HCT116 (cell line): ENCODE measurements at regions not wholly inside any gene's neighbourhood (a gene's known extent, or its start where the extent isn't known, plus 50 kb on each side); places are given as distances from the start of the nearest gene placed in this dataset.

Source experiments
- ATAC-seq: fragments of 200-7000 bp; cut with Tn5 transposase; 2 replicates; pipeline ENCODE4 v1.9.1; 2020; ENCODE audit warnings: mild to moderate bottlenecking, moderate library complexity
- BruUV-seq: library from RNA; stranded (reverse); fragments of 400-500 nt; replicated peaks from 2 replicates; lab custom pipeline; 2021; lab: Mats Ljungman, UMichigan
- CTCF ChIA-PET: fragments of 300-600 bp; sonication (Branson Sonifier 250); formaldehyde crosslinking; loops from one replicate; lab custom pipeline; 2021; ENCODE audit warnings: antibody characterized with exemption; lab: Charles Lee
- POLR2A ChIA-PET: fragments of 300-600, 350-600 bp; sonication (Branson Sonifier 250); formaldehyde crosslinking; loops from one replicate; lab custom pipeline; 2021; ENCODE audit warnings: antibody characterized with exemption; lab: Charles Lee
- RAD21 ChIA-PET, 2 experiments: fragments of 300-600 bp; sonication (Branson Sonifier 250); formaldehyde crosslinking; loops; one replicate each; lab custom pipeline; 2023; ENCODE audit warnings: low total read pairs in 2 of 2; ENCODE audit not compliant: uncharacterized antibody in 2 of 2, unreplicated experiment in 2 of 2, low non-redundant PET in 1 of 2; lab: Charles Lee
- DNase-seq: peaks from one replicate; pipeline ENCODE4 v3.0.0-alpha.2; 2010; ENCODE audit warnings: low read depth, low spot score
- H2AFZ ChIP-seq: fragments of 200-600 bp; shearing (Covaris generic), sonication (generic); 2 replicates; pipeline ENCODE4 v1.6.1; 2017; ENCODE audit warnings: low read depth, mixed run types, mixed read lengths, antibody characterized with exemption, low read length; ENCODE audit not compliant: poor library complexity, severe bottlenecking
- H3K27ac ChIP-seq: 2 replicates; pipeline ENCODE4 v1.5.1; 2012; ENCODE audit warnings: low read depth, low read length
- H3K27me3 ChIP-seq: fragments of 200-600 bp; sonication (generic); 2 replicates; pipeline ENCODE4 v1.6.1; 2016; ENCODE audit warnings: mixed run types, low read length, mixed read lengths; ENCODE audit not compliant: insufficient read depth
- H3K36me3 ChIP-seq, 2 experiments: fragments of 200-500 bp in 1 of 2; fragments of 200-600 bp in 1 of 2; sonication (Bioruptor generic) in 1 of 2; sonication (generic) in 1 of 2; 2 replicates each; pipeline versions ENCODE4 v1.5.1 to v1.6.1; 2014 to 2016; ENCODE audit warnings: low read length in 2 of 2, inconsistent platforms in 1 of 2, mixed read lengths in 1 of 2, mixed run types in 1 of 2; ENCODE audit not compliant: insufficient read depth in 2 of 2, control insufficient read depth in 1 of 2
- H3K4me1 ChIP-seq, 2 experiments: fragments of 200-600 bp in 1 of 2; sonication (generic) in 1 of 2; 2 replicates each; pipeline versions ENCODE4 v1.5.1 to v1.6.1; 2012 to 2017; ENCODE audit warnings: low read length in 2 of 2, inconsistent platforms in 1 of 2, mild to moderate bottlenecking in 1 of 2, mixed read lengths in 1 of 2, mixed run types in 1 of 2, moderate library complexity in 1 of 2; ENCODE audit not compliant: insufficient read depth in 2 of 2, control insufficient read depth in 1 of 2
- H3K4me2 ChIP-seq: fragments of 200-600 bp; sonication (generic); 2 replicates; pipeline ENCODE4 v1.6.1; 2017; ENCODE audit warnings: mixed run types, low read length, mixed read lengths
- H3K4me3 ChIP-seq, 2 experiments: fragments of 200-600 bp in 1 of 2; sonication (generic) in 1 of 2; replicated peaks in 1 of 2; 2 replicates each; pipeline ENCODE4 v1.5.1; 2011 to 2016; ENCODE audit warnings: low read length in 2 of 2, control low read depth in 1 of 2, low read depth in 1 of 2, mild to moderate bottlenecking in 1 of 2, mixed read lengths in 1 of 2, mixed run types in 1 of 2
- H3K79me2 ChIP-seq: fragments of 200-600 bp; sonication (generic); 2 replicates; pipeline ENCODE4 v1.6.1; 2017; ENCODE audit warnings: mild to moderate bottlenecking, mixed run types, low read length, moderate library complexity, mixed read lengths; ENCODE audit not compliant: insufficient read depth
- H3K9ac ChIP-seq: fragments of 200-600 bp; sonication (generic); 2 replicates; pipeline ENCODE4 v1.6.1; 2016; ENCODE audit warnings: low read length, mixed read lengths
- H3K9me2 ChIP-seq: fragments of 200-600 bp; sonication (generic), shearing (Covaris generic); 2 replicates; pipeline ENCODE4 v1.6.1; 2017; ENCODE audit warnings: mixed run types, mild to moderate bottlenecking, moderate library complexity; ENCODE audit not compliant: insufficient read depth
- H3K9me3 ChIP-seq, 2 experiments: fragments of 200-500 bp in 1 of 2; fragments of 200-600 bp in 1 of 2; sonication (Bioruptor generic) in 1 of 2; sonication (generic) in 1 of 2; 2 replicates each; pipeline ENCODE4 v1.6.1; 2014 to 2017; ENCODE audit warnings: low read length in 2 of 2, mixed read lengths in 2 of 2, inconsistent platforms in 1 of 2, low read depth in 1 of 2, mild to moderate bottlenecking in 1 of 2, mixed run types in 1 of 2, moderate library complexity in 1 of 2; ENCODE audit not compliant: control insufficient read depth in 1 of 2, insufficient read depth in 1 of 2
- H4K20me1 ChIP-seq: fragments of 200-600 bp; sonication (generic), shearing (Covaris generic); 2 replicates; pipeline ENCODE4 v1.6.1; 2017; ENCODE audit warnings: mixed run types, mild to moderate bottlenecking, moderate library complexity; ENCODE audit not compliant: insufficient read depth
- CBX3 ChIP-seq: IDR thresholded peaks from 2 replicates; pipeline ENCODE4 v1.6.1; 2012; ENCODE audit warnings: low read depth
- EGR1 ChIP-seq: IDR thresholded peaks from 2 replicates; pipeline ENCODE4 v1.6.1; 2012; ENCODE audit warnings: low read depth
- EZH2phosphoT487 ChIP-seq: fragments of 200-600 bp; IDR thresholded peaks from 2 replicates; pipeline ENCODE4 v1.6.1; 2018; ENCODE audit warnings: antibody characterized with exemption, borderline replicate concordance
- JUND ChIP-seq: IDR thresholded peaks from 2 replicates; pipeline ENCODE4 v1.6.1; 2012
- POLR2A ChIP-seq: IDR thresholded peaks from 2 replicates; pipeline ENCODE4 v1.7.0; 2011; ENCODE audit warnings: borderline replicate concordance; ENCODE audit not compliant: insufficient read depth, insufficient read length; ENCODE audit errors: extremely low read depth
- SP1 ChIP-seq: IDR thresholded peaks from 2 replicates; pipeline ENCODE4 v1.6.1; 2012; ENCODE audit warnings: low read depth
- SRF ChIP-seq: IDR thresholded peaks from 2 replicates; pipeline ENCODE4 v1.6.1; 2012; ENCODE audit warnings: low read depth
- TCF7L2 ChIP-seq: IDR thresholded peaks from 2 replicates; pipeline ENCODE4 v1.7.0; 2011; ENCODE audit warnings: borderline replicate concordance, inconsistent platforms; ENCODE audit not compliant: insufficient read depth, insufficient read length; ENCODE audit errors: extremely low read depth
- ZFX ChIP-seq: fragments of 450-650 bp; IDR thresholded peaks from 2 replicates; pipeline ENCODE4 v1.6.1; 2017
- intact Hi-C: fragments of 100-400 bp; cut with micrococcal nuclease; formaldehyde crosslinking; loops from 2 replicates; pipeline ENCODE4 v1.10.0; 2022
- TF ChIP-seq, protein P1 (sequence below): IDR thresholded peaks from 2 replicates; pipeline ENCODE4 v1.6.1; 2012; ENCODE audit warnings: low read depth
- TF ChIP-seq, protein P2 (sequence below): IDR thresholded peaks from 2 replicates; pipeline ENCODE4 v1.6.1; 2012
- TF ChIP-seq, protein P3 (sequence below): IDR thresholded peaks from 2 replicates; pipeline ENCODE4 v1.6.1; 2011; ENCODE audit warnings: mild to moderate bottlenecking, low read length, moderate library complexity; ENCODE audit not compliant: insufficient replicate concordance; ENCODE audit errors: extremely low read depth
- TF ChIP-seq, protein P4 (sequence below): IDR thresholded peaks from 2 replicates; pipeline ENCODE4 v1.6.1; 2012
- TF ChIP-seq, protein P5 (sequence below), 3 experiments: fragments of 200-600 bp in 1 of 3; sonication (generic) in 1 of 3; IDR thresholded peaks in 2 of 3; conservative IDR thresholded peaks in 1 of 3; 2 replicates each; pipeline ENCODE4 v1.5.1; 2012 to 2017; ENCODE audit warnings: low read depth in 2 of 3, low read length in 2 of 3, antibody characterized with exemption in 1 of 3, borderline replicate concordance in 1 of 3, control low read depth in 1 of 3, mild to moderate bottlenecking in 1 of 3, mixed read lengths in 1 of 3, mixed run types in 1 of 3, moderate library complexity in 1 of 3; ENCODE audit not compliant: insufficient read depth in 1 of 3

DNA sequence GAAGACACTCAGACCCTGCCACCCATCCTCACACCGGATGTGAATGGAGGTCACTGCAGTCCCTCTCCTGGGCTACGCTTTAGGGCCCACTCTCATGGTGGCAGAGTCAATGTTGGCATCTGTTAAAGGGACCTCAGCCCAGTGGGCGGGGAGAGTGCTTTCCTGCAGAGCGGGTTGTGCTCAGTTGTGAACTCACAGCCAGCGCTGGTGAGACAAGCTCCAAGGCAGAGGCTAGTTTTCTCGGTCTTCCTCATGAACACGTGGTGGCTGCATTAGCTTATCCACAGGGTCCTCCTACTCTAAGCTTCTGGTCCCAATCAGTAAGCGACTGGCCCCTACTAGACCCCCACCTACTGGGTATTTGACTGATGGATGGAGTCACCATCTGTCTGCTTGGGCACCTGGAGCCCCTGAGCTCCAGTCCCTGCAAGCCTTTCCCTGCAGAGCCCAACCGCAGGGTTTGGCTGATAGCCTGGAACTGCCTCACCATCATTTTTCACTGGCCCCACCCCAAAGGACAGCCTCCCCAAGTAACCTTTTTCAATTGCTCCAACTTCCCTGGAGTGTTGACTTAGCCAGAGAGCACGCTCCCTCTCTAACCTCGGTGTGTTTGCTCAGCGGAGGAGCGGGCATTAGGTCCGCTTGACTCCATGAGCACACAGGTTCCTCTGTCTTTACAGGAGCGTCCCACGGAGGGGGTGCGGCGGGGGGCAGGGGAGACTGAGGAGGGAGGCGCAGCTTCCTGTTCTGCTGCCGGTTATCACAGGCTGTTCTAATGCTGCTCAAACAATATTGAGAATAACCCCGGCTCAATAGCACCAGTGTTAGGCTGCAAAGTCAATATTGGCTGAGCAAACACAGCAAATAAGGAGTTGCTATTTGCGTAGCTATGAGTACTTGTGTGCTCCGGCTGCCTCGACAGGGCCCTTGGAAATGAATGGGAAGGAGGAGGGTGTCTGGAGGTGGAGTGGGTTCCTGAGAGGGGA lies 141.7 kb downstream of the RPLP1 start (continued):
- TF ChIP-seq, protein P1, sequence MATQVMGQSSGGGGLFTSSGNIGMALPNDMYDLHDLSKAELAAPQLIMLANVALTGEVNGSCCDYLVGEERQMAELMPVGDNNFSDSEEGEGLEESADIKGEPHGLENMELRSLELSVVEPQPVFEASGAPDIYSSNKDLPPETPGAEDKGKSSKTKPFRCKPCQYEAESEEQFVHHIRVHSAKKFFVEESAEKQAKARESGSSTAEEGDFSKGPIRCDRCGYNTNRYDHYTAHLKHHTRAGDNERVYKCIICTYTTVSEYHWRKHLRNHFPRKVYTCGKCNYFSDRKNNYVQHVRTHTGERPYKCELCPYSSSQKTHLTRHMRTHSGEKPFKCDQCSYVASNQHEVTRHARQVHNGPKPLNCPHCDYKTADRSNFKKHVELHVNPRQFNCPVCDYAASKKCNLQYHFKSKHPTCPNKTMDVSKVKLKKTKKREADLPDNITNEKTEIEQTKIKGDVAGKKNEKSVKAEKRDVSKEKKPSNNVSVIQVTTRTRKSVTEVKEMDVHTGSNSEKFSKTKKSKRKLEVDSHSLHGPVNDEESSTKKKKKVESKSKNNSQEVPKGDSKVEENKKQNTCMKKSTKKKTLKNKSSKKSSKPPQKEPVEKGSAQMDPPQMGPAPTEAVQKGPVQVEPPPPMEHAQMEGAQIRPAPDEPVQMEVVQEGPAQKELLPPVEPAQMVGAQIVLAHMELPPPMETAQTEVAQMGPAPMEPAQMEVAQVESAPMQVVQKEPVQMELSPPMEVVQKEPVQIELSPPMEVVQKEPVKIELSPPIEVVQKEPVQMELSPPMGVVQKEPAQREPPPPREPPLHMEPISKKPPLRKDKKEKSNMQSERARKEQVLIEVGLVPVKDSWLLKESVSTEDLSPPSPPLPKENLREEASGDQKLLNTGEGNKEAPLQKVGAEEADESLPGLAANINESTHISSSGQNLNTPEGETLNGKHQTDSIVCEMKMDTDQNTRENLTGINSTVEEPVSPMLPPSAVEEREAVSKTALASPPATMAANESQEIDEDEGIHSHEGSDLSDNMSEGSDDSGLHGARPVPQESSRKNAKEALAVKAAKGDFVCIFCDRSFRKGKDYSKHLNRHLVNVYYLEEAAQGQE: no peak
- TF ChIP-seq POLR2A: no peak
- TF ChIP-seq TCF7L2: no peak
- TF ChIP-seq, all 23 proteins: peak for 0

DNA sequence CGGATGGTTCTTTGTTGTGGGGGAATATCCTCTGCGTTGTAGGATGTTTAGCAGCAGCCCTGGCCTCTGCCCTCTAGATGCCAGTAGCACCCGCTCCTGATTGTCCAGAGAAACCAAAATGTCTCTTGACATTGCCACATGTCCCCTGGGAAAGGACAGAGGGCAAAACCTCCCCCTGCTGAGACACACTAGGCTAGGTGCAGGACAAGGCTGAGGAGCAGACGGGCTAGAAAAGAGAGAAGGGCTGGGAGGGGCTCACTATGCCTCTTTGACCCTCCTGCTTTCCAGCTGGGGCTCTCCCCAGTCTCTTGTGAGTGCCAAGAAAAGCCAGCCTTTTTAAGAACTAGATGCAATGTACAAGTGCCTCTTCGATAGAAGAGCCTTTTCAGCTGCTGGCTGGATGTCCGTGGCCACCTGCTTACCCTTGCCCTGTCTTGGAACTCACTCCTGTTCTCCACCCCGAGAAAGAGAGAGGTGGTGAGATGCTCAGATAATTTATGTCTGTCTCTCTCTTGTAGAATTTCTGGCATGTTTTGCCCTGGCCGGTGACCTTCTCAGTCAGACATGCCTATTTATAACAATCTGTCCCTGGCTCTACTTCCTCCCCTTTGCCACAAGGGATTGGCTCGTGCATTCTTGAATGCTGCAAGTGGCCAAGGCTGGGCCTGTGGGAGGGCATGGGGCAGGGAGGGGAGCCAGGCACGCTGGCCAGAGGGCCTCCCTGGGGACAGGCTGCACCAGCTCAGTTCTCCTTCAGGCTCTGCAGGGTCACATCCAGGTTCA lies 142.6 kb downstream of the RPLP1 start:
- ATAC-seq (no peak), DNase-seq (no peak)
- intact Hi-C loops: no loop called here
- ChIA-PET CTCF (no interaction called here), RAD21 (no interaction called here), POLR2A (no interaction called here)
- Histone ChIP-seq H3K4me1 (peaks cover 6 to 7% of the 10 kb centered on the region in 2 experiments; a peak in 1 of 4 replicates), H3K4me2 (no peak overlapping the region), H3K36me3 (no peaks in the 10 kb centered on the region), H3K27ac (no peak overlapping the region), H3K9me3 (no peaks in the 10 kb centered on the region), H4K20me1 (no peaks in the 10 kb centered on the region), H2AFZ (no peak overlapping the region), H3K4me3 (no peak overlapping the region), H3K9me2 (no peaks in the 10 kb centered on the region), H3K27me3 (peaks cover 31% of the 10 kb centered on the region), H3K9ac (no peak overlapping the region), H3K79me2 (no peaks in the 10 kb centered on the region)
- no TSS peak for BruUV-seq
- TF ChIP-seq JUND (no peak), SP1 (no peak), SRF (no peak), CBX3 (no peak), ZFX (no peak), EZH2phosphoT487 (no peak), EGR1 (no peak), POLR2A (no peak)
- TF ChIP-seq, protein P2, sequence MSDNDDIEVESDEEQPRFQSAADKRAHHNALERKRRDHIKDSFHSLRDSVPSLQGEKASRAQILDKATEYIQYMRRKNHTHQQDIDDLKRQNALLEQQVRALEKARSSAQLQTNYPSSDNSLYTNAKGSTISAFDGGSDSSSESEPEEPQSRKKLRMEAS: no peak
- TF ChIP-seq, protein P3, sequence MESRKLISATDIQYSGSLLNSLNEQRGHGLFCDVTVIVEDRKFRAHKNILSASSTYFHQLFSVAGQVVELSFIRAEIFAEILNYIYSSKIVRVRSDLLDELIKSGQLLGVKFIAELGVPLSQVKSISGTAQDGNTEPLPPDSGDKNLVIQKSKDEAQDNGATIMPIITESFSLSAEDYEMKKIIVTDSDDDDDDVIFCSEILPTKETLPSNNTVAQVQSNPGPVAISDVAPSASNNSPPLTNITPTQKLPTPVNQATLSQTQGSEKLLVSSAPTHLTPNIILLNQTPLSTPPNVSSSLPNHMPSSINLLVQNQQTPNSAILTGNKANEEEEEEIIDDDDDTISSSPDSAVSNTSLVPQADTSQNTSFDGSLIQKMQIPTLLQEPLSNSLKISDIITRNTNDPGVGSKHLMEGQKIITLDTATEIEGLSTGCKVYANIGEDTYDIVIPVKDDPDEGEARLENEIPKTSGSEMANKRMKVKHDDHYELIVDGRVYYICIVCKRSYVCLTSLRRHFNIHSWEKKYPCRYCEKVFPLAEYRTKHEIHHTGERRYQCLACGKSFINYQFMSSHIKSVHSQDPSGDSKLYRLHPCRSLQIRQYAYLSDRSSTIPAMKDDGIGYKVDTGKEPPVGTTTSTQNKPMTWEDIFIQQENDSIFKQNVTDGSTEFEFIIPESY: no peak
- TF ChIP-seq, protein P4, sequence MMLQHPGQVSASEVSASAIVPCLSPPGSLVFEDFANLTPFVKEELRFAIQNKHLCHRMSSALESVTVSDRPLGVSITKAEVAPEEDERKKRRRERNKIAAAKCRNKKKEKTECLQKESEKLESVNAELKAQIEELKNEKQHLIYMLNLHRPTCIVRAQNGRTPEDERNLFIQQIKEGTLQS: no peak
- TF ChIP-seq, protein P5, sequence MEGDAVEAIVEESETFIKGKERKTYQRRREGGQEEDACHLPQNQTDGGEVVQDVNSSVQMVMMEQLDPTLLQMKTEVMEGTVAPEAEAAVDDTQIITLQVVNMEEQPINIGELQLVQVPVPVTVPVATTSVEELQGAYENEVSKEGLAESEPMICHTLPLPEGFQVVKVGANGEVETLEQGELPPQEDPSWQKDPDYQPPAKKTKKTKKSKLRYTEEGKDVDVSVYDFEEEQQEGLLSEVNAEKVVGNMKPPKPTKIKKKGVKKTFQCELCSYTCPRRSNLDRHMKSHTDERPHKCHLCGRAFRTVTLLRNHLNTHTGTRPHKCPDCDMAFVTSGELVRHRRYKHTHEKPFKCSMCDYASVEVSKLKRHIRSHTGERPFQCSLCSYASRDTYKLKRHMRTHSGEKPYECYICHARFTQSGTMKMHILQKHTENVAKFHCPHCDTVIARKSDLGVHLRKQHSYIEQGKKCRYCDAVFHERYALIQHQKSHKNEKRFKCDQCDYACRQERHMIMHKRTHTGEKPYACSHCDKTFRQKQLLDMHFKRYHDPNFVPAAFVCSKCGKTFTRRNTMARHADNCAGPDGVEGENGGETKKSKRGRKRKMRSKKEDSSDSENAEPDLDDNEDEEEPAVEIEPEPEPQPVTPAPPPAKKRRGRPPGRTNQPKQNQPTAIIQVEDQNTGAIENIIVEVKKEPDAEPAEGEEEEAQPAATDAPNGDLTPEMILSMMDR (IDR thresholded peaks at IDR 0.05 in 2 of 3, conservative IDR thresholded peaks at IDR 0.05 in 1 of 3; ENCODE audit: borderline replicate concordance in 1 of 3, insufficient read depth in 1 of 3, low read depth in 2 of 3, low read length in 2 of 3): no peak
